ENCODE measurements at regions not wholly inside any gene's neighbourhood (a gene's known extent, or its start where the extent isn't known, plus 50 kb on each side); places are given as distances from the start of the nearest gene placed in this dataset.

DNA sequence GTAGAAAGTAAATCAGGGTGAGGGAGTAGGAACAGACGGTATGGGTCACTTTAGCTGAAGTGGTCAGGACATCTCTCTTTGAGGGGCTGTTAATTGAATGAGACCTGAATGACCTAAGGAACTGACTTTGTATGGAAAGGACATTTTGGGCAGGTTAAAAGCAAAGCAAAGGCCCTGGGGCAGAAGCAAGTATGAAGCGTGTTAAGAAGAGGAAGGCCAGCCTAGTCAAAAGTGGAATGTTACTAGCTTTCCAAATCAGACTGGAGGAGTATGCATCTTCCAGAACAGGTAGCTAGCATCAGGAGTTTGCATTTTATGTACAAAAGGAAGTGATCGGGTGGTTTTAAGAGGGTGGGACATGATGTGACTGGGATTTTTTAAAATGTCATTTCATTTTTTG is 70.9 kb upstream of the PCGF5 start:
- H3K27me3 Mint-ChIP-seq (ENCODE audit: unreplicated experiment), result peaks cover 23% of the 10 kb centered on the region
- TF ChIP-seq, protein P1, sequence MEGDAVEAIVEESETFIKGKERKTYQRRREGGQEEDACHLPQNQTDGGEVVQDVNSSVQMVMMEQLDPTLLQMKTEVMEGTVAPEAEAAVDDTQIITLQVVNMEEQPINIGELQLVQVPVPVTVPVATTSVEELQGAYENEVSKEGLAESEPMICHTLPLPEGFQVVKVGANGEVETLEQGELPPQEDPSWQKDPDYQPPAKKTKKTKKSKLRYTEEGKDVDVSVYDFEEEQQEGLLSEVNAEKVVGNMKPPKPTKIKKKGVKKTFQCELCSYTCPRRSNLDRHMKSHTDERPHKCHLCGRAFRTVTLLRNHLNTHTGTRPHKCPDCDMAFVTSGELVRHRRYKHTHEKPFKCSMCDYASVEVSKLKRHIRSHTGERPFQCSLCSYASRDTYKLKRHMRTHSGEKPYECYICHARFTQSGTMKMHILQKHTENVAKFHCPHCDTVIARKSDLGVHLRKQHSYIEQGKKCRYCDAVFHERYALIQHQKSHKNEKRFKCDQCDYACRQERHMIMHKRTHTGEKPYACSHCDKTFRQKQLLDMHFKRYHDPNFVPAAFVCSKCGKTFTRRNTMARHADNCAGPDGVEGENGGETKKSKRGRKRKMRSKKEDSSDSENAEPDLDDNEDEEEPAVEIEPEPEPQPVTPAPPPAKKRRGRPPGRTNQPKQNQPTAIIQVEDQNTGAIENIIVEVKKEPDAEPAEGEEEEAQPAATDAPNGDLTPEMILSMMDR (IDR thresholded peaks at IDR 0.05), result no peak
- no peaks in the 10 kb centered on the region for H3K36me3 Mint-ChIP-seq (ENCODE audit: unreplicated experiment)
- DNase-seq (ENCODE audit: extremely low spot score, unreplicated experiment), result no peak
- H3K9me3 Mint-ChIP-seq (ENCODE audit: unreplicated experiment), result no peaks in the 10 kb centered on the region
- no peaks in the 10 kb centered on the region for H3K4me1 Mint-ChIP-seq (ENCODE audit: unreplicated experiment)
- H3K4me3 Mint-ChIP-seq (ENCODE audit: unreplicated experiment), result no peak overlapping the region
- H3K27ac Mint-ChIP-seq (ENCODE audit: unreplicated experiment), result no peak overlapping the region

DNA sequence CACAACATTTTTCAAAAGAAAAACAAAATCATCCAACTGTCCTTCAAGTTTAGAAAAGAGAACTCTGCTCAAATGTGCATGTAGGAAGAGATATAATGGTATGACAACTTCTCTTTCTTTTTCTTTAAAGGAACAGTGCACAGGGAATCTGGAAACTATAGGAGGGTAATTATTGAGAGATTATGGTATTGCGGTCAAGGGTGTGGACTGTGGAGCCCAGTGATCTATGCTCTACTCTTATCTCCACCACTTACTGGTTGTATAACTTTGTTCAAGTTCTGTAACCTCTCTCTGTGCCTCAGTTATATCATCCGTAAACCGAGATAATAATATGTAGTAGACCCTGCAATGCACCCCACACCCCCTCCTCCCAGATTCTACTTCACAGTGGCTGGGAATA is 69.8 kb upstream of the PCGF5 start:
- peaks cover 14% of the 10 kb centered on the region for H3K27me3 Mint-ChIP-seq (ENCODE audit: unreplicated experiment)
- TF ChIP-seq, protein P1 (IDR thresholded peaks at IDR 0.05), result no peak
- H3K4me3 Mint-ChIP-seq (ENCODE audit: unreplicated experiment), result no peak overlapping the region
- DNase-seq (ENCODE audit: extremely low spot score, unreplicated experiment), result no peak
- no peak overlapping the region for H3K27ac Mint-ChIP-seq (ENCODE audit: unreplicated experiment)
- H3K4me1 Mint-ChIP-seq (ENCODE audit: unreplicated experiment), result no peaks in the 10 kb centered on the region
- H3K36me3 Mint-ChIP-seq (ENCODE audit: unreplicated experiment), result no peaks in the 10 kb centered on the region
- H3K9me3 Mint-ChIP-seq (ENCODE audit: unreplicated experiment), result no peaks in the 10 kb centered on the region

DNA sequence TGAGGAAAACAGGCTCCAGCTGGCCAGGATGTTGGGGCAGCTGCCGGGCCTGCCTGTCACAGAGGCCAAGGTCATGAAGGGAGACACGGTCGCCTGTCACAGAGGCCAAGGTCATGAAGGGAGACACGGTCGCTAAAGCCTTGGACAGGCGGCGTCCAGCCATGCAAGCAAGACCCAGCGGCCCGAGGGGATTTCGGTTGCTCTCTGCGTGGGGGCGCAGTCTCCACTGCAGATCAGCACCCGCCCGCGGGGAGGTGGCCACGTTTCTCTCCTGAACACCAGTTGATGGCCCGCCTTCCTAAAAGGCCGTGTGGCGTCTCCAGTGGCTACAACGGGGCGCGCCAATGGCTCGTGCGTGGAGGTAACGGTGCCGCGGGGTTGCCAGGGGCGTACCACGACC is 67.0 kb upstream of the PCGF5 start:
- H3K4me1 Mint-ChIP-seq (ENCODE audit: unreplicated experiment), result no peaks in the 10 kb centered on the region
- H3K27me3 Mint-ChIP-seq (ENCODE audit: unreplicated experiment), result peaks cover 3% of the 10 kb centered on the region
- no peaks in the 10 kb centered on the region for H3K36me3 Mint-ChIP-seq (ENCODE audit: unreplicated experiment)
- TF ChIP-seq, protein P1 (IDR thresholded peaks at IDR 0.05), result no peak
- no peak for DNase-seq (ENCODE audit: extremely low spot score, unreplicated experiment)
- no peak overlapping the region for H3K27ac Mint-ChIP-seq (ENCODE audit: unreplicated experiment)
- no peak overlapping the region for H3K4me3 Mint-ChIP-seq (ENCODE audit: unreplicated experiment)
- H3K9me3 Mint-ChIP-seq (ENCODE audit: unreplicated experiment), result no peaks in the 10 kb centered on the region

DNA sequence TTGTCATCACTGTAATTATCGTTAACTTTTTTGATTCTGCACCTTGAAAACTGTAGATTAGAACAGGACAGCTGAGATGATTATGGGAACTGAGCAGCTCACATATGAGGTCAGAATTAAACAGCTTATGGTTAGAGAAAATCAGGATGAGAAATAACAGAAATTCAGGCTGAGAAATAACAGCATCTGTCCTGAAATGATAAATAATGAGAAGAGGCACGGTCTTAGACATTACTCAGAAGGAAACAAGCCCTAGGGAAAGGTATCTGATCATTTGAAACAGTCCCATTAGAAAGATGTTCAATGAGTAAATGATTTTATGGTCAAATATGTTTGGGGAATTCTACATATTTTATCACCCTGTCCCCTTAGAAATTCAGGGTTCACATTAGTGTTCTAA is 65.6 kb upstream of the PCGF5 start:
- Mint-ChIP-seq H3K36me3 (ENCODE audit: unreplicated experiment) (no peaks in the 10 kb centered on the region), H3K27ac (ENCODE audit: unreplicated experiment) (no peak overlapping the region), H3K4me3 (ENCODE audit: unreplicated experiment) (no peak overlapping the region), H3K9me3 (ENCODE audit: unreplicated experiment) (no peaks in the 10 kb centered on the region), H3K4me1 (ENCODE audit: unreplicated experiment) (no peaks in the 10 kb centered on the region), H3K27me3 (ENCODE audit: unreplicated experiment) (no peaks in the 10 kb centered on the region)
- no peak for DNase-seq (ENCODE audit: extremely low spot score, unreplicated experiment)
- TF ChIP-seq, protein P1 (IDR thresholded peaks at IDR 0.05), result no peak

DNA sequence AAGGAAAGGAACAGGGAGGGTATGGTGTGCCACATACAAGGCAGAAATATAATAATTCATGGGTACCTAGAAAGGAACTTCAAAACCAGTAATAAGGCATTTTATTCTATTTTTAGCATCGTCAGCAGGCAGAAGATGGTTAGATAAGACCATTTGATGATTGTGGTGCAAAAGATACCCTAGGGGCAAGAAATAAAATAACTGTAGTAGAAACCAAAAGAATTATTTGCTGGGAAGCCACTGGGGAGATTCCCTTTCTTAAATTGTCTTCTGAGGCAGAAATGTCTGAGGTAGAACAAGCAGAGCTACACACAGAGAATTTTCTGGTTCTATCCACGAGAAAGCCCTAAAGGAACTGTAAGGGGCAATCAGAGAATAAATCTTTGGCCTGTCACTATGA is 64.3 kb upstream of the PCGF5 start:
- Mint-ChIP-seq H3K9me3 (ENCODE audit: unreplicated experiment) (no peaks in the 10 kb centered on the region), H3K27ac (ENCODE audit: unreplicated experiment) (no peak overlapping the region), H3K27me3 (ENCODE audit: unreplicated experiment) (no peaks in the 10 kb centered on the region), H3K4me1 (ENCODE audit: unreplicated experiment) (no peaks in the 10 kb centered on the region), H3K4me3 (ENCODE audit: unreplicated experiment) (no peak overlapping the region), H3K36me3 (ENCODE audit: unreplicated experiment) (no peaks in the 10 kb centered on the region)
- TF ChIP-seq, protein P1 (IDR thresholded peaks at IDR 0.05), result no peak
- no peak for DNase-seq (ENCODE audit: extremely low spot score, unreplicated experiment)

Data from osteocyte (in vitro differentiated cells).